NOMO-1 (cell line): ENCODE measurements at regions not wholly inside any gene's neighbourhood (a gene's known extent, or its start where the extent isn't known, plus 50 kb on each side); places are given as distances from the start of the nearest gene placed in this dataset.
"Not testable (repeated sequence)": the region's sequence is repeated elsewhere in the genome, so short reads cannot be mapped to it uniquely, and the experiment has no call there.

Source experiments
- DNase-seq, 2 experiments: peaks; one replicate each; lab custom pipeline; 2025; ENCODE audit not compliant: unreplicated experiment in 2 of 2; lab: John Stamatoyannopoulos, UW

DNA sequence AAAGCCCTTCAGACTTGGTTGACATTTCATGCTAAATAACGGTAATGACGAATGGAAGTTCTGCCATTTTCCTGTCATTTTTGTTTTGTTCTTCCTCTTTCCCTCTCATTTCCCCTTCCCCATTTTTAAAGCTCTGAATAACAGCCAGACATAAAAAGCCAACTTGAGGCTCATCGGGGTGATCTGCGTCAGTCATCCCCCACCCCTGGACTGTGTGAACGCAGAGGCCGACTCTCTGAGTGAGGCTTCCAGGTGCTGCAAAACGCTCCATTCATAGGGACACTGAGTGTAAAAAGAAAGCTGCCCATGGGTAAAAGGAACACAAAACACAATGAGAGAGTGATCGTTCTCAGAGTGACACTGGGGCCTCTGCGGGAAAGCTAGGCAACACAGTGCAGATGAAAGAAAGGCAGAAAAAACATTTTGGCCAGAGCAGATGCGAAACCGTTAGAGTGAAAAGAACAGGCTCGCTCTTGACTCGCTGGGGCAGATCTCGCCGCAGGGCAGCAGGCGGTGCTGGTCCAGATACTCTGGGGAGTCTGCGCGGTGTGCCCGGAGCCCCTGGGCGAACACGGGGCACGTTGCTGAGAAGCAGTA is 684.8 kb downstream of the QKI start:
- DNase-seq = no peak

DNA sequence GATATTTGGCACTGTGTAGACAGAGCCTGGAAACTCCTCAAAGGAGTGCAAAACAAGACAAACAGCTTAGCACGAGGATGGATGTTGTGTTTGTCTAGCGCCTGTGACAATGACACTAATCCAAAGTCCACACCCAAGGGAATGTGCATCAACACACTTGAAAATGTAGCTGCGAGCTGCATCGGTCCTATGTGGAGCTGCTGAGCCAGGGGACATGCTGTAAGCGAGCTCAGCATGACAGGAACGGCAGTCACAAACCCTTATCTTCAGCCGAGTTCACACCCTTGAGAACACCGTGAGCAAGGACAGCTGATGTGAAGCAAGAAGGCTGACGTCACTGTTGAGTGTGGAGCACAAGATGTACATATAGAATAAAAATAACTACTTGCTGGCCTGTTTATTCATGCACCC is 684.3 kb downstream of the QKI start:
- DNase-seq = no peak

DNA sequence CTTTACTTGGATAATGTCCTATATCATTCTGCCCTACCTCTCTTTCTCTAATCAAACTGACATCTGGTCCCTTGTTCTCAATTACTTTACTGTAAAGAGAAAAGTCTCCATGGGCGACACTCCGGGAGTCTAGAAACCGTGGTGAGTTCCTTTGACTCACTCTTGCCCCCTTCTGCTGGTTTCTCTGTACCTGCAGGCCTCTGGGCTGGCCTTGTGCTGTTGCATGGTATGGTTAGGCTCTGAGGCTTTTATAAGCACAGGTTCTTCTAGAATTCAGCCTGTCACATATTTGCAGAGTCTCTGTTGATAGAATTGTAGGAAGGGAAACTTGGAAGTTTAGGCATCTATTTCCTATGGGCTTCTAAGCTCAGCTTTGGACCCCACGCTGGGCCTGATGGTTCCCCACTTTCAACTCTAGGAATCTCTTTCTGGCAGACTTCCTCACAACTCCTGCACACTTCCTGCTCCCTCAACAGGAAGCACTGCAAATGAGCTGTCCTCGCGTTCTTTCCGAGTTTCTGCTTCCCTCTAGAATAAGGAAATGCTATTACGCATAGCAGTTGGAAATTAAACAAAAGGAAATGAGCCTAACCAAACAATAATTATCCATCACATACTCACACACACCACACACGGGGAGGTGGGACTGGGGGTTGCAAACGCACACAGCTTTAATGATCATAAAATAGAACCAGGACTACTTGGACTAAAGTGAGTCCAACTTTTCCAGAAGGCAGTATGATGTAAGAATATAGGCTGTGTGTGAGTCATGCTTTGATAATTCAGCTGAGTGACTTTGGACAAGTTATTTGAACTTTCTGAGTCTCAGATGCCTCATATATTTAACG is 683.3 kb downstream of the QKI start:
- DNase-seq = no peak

DNA sequence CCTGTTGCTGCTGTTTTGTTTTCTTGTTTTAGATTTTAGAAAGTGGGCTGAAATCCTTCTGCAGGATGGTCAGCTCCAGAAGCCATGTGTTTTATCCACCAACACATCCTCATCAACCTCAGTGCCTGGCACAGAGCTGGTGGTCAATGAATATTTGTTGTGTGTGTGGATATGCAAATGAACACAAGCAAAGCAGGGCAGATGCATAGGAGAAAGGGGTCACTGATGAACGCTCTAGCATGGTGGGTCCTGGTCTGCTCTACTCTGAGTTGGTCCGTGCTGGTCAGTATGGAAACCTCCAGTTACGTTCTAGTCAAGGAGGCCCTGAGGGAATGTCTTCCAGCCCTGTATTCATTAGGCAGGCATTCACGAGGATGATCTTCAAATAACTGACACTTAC is 682.5 kb downstream of the QKI start:
- no peak for DNase-seq

DNA sequence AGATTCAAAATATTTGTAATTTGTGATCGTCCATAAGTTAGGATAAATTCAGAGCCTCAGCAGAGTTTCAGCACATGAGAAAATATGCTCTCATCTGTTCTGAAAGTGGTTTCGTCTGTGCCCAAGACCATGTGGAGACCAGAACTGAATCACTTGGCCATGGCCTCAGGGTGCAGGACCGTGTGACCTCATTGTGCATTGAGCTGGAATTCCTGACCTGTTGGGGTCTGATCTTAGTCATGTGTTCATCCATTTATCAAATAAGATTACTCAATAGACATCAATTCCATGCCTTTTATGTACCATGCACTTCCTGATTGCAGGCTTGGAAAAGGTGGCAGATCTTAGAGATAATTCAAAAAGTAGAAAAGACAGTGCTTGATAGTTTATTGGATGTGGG is 680.5 kb downstream of the QKI start:
- no peak for DNase-seq

DNA sequence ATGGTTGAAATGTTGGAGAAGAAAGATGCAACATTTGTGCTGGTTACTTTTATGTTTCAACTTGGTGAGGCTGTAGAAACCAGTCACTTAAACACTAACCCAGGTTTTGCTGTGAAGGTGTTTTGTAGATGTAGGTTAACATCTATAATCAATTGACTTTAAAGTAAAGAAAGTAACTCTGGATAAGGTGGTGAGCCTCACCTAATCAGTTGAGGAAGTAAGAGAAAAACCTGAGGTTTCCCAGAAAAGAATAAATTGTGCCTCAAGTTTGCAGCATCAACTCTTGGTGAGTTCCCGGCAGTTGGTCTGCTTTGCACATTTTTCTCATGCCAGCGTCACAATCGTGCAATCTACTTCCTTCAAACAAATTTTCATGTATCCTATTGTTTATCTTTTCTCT is 673.4 kb downstream of the QKI start:
- no peak for DNase-seq

DNA sequence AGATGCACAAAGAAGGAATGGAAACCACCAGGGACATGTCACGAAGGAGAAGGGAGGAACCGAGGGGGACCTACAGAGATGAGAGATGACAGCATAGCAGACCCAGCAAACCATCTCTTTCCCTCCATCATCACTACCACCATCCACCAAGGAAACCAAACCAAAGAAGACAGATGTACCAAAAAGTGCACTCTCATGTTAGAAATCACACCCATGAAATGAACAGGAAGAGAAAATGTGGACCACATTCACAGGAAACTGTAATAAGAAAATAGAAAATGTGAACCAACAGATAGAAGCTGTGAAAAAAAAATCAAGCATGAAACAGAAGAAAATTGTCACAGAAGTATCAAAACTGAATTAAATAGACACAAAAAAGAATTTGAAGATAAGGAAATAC is 672.7 kb downstream of the QKI start:
- no peak for DNase-seq

DNA sequence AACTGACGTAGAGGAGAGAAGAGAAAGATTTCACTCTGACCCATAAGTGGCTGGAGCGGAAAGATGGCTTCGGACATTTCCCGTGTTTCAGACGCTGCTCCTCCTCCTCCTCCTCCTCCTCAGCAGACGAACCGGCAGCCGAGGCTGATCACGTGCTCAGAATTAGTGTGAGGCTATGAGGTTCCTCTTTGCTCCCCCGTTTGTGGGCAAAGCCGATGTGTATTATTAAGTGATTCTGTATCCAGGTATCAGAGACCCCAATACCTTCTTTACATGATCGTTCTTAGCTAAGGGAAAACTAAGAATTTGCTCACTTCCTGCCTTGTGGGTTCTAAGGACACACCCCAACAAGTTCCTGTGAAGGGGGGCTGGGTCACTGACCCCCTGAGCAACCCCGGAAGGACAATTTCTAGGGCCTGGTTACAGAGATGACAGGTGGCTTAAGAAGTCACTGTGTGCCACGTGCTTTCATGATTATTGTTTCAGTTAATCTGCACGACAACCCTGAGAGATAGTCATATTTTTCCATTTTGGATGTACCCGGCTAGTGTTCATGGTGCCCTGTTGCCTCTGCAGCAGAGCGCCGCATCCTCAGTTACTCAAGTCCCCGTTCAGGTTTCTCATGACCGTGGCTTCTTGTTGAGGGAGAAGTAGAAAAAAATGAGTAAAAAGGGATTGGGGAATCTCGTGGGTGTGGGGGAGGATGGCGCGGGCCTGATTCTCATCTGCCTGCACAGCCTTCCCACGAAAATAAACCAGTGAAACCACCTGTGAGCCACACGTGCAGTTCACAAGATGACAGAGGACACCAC is 671.8 kb downstream of the QKI start:
- DNase-seq = no peak

DNA sequence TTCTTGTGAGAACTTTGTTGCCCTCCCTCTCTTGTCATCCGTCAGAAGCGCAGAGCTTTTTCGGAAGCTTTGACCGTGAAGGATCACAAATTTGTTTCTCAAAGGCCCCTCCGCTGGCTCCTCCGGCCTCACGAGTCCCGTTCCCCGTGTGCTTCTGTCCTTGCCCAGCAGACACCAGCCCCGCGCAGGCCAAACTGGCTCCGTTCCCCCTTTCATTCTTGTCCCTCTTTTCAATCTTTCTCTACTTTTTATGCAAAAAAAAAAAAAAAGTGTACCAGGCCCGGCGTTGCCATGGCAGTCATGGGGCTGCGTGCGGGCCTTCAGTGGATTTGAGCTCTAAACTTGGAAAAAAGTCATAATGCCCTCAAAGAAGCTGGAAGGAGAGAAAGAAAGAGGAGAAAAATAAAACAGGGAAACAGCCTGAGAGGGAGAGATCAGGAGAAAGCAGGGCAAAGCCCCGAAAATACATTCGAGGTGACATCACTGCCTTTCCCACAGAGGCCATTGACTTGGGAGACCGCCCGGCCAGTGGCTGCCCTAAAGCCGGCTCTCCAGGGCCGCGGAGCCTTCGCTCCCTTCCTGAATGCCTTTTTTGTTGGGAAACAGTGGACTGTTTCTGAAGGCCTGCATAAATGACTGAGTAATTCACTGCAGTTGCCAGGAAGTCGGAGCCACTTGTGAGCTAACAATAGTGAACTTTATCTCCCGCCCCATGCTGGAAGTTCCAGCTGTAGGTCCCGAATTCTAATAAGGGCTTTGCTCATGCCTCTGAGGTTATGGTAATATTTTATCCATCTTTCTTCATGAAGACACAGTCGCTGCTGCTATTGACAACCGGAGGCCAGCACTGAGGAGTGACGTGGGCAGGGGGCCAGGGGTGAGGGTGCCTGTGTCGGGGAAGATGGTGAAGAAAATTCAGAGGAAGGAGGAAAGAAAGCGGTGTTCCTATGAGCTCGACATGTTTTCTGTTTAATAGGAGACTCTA is 670.9 kb downstream of the QKI start:
- DNase-seq = no peak

DNA sequence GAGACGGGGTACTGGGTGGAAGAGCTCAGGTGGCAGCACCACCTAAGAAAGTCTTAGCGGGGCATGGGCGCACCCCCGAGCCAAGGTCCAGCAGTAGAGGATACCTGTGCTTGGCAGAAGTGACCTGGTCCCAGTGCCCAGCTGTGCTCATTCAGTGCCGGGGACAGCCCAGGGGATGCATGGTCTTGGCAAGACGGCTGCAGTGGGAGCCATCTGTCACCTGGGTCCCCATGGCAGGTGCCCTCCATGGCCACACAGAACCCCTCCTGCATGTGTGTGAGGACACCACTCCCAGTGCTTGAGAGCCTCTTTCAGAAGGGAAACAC is 664.7 kb downstream of the QKI start:
- no peak for DNase-seq

DNA sequence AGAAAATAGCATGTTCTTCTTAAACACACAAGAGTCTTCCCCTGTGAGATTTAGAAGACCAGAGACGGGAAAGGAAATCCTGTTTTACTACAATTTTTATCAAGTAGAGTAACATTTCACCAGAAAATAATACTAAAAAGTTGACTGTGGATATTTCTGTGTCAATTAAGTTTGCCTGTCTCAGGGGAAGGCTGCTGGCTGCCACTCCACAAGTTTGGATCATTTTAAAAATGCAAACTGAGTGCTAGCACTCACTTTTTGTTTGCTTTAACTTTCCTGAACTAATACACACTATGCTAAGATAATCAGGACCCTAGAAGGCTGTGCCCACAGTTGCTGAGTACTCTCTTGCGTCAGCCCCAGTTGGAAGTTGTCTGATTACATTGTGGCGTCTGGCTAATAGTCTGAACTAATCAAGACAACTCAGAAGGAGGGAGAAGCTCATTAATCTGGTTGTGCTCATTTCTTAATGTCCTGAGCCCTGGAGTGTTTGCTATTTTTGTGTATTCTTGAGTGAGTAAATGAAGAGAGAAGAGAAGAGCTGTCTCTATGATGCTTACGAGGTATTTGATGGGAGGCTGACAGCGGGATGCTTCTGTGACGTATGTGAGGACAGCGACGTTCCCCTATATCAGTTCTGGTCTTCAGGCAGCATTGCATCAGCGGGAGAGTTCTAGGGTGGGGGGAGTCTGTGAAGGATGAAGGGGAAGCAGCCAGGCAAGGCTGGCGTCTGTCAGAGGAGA is 664.2 kb downstream of the QKI start:
- no peak for DNase-seq

DNA sequence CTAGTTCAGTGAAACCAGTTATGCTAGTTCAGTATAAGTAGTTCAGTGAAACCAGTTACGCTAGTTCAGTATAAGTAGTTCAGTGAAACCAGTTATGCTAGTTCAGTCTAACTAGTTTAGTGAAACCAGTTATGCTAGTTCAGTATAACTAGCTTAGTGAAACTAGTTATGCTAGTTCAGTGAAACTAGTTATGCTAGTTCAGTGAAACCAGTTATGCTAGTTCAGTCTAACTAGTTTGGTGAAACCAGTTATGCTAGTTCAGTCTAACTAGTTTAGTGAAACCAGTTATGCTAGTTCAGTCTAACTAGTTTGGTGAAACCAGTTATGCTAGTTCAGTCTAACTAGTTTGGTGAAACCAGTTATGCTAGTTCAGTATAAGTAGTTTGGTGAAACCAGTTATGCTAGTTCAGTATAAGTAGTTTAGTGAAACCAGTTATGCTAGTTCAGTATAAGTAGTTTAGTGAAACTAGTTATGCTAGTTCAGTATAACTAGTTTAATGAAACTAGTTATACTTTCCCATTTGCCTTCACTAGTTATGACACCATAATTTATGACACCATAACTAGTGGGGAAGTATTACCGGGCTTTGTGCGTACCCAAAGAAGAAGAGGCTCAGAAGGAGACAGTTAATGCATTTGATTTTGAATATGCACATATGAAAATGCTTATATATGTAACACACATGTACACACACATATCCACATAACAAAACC is 662.5 kb downstream of the QKI start:
- DNase-seq = not testable (repeated sequence)

DNA sequence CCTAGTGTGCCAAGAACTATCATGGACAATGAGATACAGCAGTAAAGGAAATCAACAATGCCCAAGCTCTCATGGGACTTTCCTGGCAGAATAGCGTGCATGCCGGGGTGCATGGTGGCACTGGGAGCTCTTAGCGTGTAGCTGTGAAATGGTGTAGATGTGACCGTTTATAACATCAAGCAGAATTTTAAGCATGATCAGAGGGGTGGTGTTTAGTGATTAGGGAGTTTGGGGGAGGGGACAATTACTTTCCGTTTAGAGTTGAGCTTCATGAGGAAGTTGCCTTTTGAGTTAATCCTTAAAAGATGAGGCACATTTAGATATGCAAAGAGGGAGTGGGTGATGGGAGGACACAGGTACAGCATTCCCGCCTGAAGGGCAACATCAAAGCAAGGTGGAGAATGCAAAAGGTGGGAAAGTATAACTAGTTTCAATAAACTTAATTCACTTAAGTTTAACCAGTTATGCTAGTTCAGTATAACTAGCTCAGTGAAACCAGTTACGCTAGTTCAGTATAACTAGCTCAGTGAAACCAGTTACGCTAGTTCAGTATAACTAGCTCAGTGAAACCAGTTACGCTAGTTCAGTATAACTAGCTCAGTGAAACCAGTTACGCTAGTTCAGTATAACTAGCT is 661.6 kb downstream of the QKI start:
- DNase-seq = no peak

DNA sequence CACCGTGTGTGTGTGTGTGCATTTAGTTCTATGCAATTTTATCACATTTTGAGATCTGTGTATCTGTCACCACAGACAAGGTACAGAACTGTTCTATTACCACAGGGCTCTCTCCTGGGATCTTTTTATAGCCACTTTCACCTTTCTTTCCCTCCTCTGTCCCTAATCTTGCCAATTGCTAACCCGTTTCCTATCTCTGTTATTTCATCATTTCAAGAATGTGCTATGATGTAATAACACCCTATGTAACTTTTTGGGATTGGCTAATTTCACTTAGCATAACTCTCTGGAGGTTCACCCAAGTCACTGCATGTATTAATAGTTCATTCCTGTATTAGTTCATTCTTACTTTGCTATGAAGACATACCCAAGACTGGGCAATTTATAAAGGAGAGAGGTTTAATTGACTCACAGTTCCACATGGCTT is 657.7 kb downstream of the QKI start:
- DNase-seq = no peak

DNA sequence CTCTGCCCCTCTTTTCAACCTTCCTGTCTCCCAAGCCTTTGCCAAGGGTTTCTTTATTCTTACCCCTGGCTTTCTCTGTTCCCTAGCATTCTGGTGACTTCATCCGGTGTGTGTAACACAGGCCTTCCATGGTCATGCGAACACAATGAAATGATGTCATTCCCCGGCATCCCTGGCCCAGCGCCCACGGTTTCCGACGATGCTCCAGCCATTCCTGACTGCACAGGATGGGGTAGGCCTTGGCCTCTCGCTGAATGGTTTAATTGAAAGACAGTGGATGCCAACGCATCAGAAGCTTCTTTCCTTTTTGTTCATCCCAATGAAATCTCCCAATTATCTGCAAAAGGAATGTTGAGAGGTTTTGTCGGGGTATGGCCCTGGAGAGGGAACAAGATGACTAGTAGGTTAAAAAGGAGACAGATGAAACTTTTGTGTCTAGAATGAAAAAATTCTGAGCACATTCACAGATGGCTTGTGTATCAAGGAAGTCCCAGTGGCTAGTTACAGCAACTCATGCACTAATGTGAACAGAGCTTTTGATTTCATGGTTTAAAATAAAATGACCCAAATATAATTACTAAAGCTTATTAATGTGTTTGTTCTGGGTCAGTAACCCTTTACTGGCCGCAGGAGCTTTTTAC is 655.0 kb downstream of the QKI start:
- no peak for DNase-seq

DNA sequence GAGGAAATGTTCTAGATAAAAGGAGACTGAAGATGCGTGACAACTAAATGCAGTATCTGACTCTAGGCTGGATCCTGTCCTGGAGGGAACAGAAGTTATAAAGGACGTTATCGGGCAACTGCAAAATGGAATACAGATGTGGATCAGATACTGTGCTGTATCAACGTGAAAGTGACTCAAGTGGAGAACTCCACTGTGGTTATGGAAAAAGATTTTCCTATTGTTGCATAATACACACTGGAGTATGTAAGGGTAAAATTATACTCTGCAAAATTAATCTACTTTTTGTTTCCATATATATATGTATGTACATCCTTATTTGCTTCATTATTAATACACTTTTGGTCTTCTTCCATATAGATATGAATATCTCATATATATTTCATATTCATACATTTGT is 654.0 kb downstream of the QKI start:
- DNase-seq = no peak

DNA sequence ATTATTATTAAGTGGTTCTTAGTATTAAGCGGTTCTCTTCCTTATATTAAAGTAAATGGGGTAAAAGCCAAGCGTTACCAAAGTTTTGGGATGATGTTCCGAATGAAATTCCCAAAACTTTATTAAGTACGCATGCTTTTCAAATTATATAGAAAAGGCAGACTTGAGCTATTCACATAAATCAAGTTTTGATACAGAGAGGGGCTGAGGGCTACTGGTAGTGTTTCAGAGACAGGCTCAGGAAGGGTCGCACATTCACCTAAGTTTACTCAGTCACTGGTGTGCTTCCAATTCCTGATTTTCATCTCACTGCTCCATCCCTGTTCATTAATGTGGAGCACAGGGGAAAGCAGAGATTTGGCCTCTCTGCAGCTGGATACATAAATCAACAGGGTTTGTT is 652.2 kb downstream of the QKI start:
- no peak for DNase-seq

DNA sequence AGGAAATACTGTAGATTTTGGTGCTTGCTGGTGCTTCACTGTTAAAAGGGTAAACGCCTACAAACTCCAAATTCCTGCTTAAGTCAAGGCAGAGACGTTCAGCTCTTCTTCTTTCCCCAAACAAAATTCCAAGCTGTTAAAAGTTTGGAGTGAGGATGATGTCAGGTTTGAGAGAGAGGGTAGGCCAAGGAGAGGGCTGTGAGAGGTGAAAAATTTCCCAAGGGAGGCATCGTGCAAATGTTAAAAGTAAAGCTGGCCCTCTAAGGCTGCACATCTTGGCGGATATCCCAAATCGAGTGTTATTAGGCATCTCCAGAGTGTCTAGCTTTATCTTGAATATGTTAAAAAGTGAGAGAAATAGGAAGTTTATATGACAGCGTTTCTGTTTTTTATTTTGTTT is 651.8 kb downstream of the QKI start:
- DNase-seq = no peak
